ENCODE measurements at regions not wholly inside any gene's neighbourhood (a gene's known extent, or its start where the extent isn't known, plus 50 kb on each side); places are given as distances from the start of the nearest gene placed in this dataset.

DNA sequence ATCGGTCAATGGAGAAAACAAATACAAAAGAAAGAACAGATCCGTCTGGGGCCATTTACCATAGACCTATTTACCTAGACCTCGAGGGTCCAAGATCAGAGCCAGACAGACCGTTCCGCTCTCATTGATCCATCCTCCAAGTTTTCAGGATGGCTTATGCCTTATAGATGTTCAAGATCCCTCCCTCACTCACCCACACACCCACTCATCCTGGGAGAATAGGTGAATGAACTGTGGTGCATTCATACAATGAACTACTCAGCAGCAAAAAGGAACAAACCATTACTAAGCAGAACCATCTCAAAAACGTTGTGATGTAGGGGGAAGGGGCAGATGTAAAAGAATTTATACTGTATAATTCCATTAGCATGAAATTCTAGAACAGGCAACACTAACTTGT, 125.1 kb upstream of the RREB1 start:
- no peak overlapping the region for H3K4ac ChIP-seq (ENCODE audit: low read depth, low read length)
- no peak overlapping the region for H4K91ac ChIP-seq (ENCODE audit: low read depth, low read length)
- no peak overlapping the region for H4K12ac ChIP-seq (ENCODE audit: low read depth, low read length)
- H3K4me1 ChIP-seq (ENCODE audit: control insufficient read depth in 1 of 2, insufficient read depth in 2 of 2, low read length in 2 of 2): peaks cover 7 to 9% of the 10 kb centered on the region in 2 experiments
- peaks cover 4% of the 10 kb centered on the region for H3K79me1 ChIP-seq (ENCODE audit: low read length)
- no peak overlapping the region for H4K8ac ChIP-seq (ENCODE audit: low read depth, low read length)
- no peak overlapping the region for H2AFZ ChIP-seq (ENCODE audit: insufficient read depth, low read length, poor library complexity)
- no peak overlapping the region for H3K18ac ChIP-seq (ENCODE audit: low read length)
- H3K9me3 ChIP-seq (ENCODE audit: insufficient read depth, low read depth, low read length): no peaks in the 10 kb centered on the region
- H2AK5ac ChIP-seq (ENCODE audit: low read length): no peak overlapping the region
- no peak overlapping the region for H2BK5ac ChIP-seq (ENCODE audit: low read depth, low read length, poor library complexity)
- H3K79me2 ChIP-seq (ENCODE audit: control insufficient read depth, insufficient read depth, low read length, poor library complexity): peaks cover 2% of the 10 kb centered on the region
- H3K4me3 ChIP-seq (ENCODE audit: low read depth, low read length): no peak overlapping the region
- no peak overlapping the region for H2BK120ac ChIP-seq (ENCODE audit: insufficient read depth, low read length, poor library complexity)
- no peak for DNase-seq
- H3K36me3 ChIP-seq (ENCODE audit: control insufficient read depth in 1 of 2, insufficient read depth in 2 of 2, low read length in 2 of 2): no peaks in the 10 kb centered on the region
- H3K27me3 ChIP-seq (ENCODE audit: insufficient read depth, low read length): no peaks in the 10 kb centered on the region
- H3K27ac ChIP-seq (ENCODE audit: low read depth, low read length): no peak overlapping the region
- no peak overlapping the region for H3K4me2 ChIP-seq (ENCODE audit: low read length)
- no peak overlapping the region for H3K9ac ChIP-seq (ENCODE audit: low read length)
- no CpG with 5 or more reads among the region's 6 CpGs for WGBS (ENCODE audit: extremely low coverage, insufficient coverage, insufficient read length)
- H2BK12ac ChIP-seq (ENCODE audit: low read length): no peak overlapping the region
- no peak overlapping the region for H3K14ac ChIP-seq (ENCODE audit: low read length)
- no peak overlapping the region for H3K23ac ChIP-seq (ENCODE audit: low read length)

DNA sequence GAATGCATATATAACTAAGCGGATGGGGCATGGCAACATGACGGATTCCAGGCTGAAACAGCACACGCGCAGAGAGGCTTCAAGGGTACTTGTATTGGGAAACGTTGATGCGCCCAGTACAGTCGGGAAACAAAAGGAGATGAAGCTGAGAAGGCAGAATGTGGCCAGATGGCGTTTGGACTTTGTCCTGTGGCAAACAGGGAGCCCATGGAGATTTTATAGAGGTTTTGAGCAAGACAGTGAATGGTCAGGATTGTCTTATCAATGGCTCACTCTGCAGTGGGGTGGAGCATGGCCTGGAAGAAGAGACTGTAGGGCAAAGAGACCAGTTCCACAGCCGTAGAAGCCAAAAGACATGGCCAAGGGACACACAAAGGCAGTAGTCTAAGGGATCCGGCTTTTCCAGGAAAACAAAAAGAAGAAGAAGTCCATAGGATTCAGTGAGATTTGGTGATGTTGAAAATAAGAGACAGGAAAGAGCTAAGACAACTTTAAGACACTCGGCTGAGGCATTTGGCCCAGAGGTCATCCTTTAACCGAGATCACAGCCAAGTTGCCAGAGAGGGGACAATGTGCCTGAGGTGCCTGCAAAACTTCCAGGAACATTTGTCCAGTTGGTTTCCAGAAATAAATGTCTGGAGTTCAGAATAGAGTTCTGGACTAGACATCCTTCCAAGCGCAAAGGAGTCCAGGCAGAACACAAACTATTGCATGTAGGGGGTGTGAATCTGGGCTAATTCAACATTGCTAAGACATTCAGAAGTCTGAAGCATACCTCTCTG, 123.0 kb upstream of the RREB1 start:
- Histone ChIP-seq H3K4me1 (ENCODE audit: control insufficient read depth in 1 of 2, insufficient read depth in 2 of 2, low read length in 2 of 2) (peaks cover 0 to 4% of the 10 kb centered on the region in 2 experiments), H3K27ac (ENCODE audit: low read depth, low read length) (no peak overlapping the region), H3K4ac (ENCODE audit: low read depth, low read length) (no peak overlapping the region), H3K14ac (ENCODE audit: low read length) (no peak overlapping the region), H3K27me3 (ENCODE audit: insufficient read depth, low read length) (no peaks in the 10 kb centered on the region), H4K91ac (ENCODE audit: low read depth, low read length) (no peak overlapping the region), H4K8ac (ENCODE audit: low read depth, low read length) (no peak overlapping the region), H2BK12ac (ENCODE audit: low read length) (no peak overlapping the region), H2BK120ac (ENCODE audit: insufficient read depth, low read length, poor library complexity) (no peak overlapping the region), H2AFZ (ENCODE audit: insufficient read depth, low read length, poor library complexity) (no peak overlapping the region), H3K9ac (ENCODE audit: low read length) (no peak overlapping the region), H3K9me3 (ENCODE audit: insufficient read depth, low read depth, low read length) (no peaks in the 10 kb centered on the region), H3K4me3 (ENCODE audit: low read depth, low read length) (no peak overlapping the region), H2BK5ac (ENCODE audit: low read depth, low read length, poor library complexity) (no peak overlapping the region), H3K79me2 (ENCODE audit: control insufficient read depth, insufficient read depth, low read length, poor library complexity) (no peaks in the 10 kb centered on the region), H3K18ac (ENCODE audit: low read length) (no peak overlapping the region), H3K36me3 (ENCODE audit: control insufficient read depth in 1 of 2, insufficient read depth in 2 of 2, low read length in 2 of 2) (no peaks in the 10 kb centered on the region), H4K12ac (ENCODE audit: low read depth, low read length) (no peak overlapping the region), H2AK5ac (ENCODE audit: low read length) (no peak overlapping the region), H3K79me1 (ENCODE audit: low read length) (no peaks in the 10 kb centered on the region), H3K23ac (ENCODE audit: low read length) (no peak overlapping the region), H3K4me2 (ENCODE audit: low read length) (no peak overlapping the region)
- no CpG with 5 or more reads among the region's 13 CpGs for WGBS (ENCODE audit: extremely low coverage, insufficient coverage, insufficient read length)
- no peak for DNase-seq

DNA sequence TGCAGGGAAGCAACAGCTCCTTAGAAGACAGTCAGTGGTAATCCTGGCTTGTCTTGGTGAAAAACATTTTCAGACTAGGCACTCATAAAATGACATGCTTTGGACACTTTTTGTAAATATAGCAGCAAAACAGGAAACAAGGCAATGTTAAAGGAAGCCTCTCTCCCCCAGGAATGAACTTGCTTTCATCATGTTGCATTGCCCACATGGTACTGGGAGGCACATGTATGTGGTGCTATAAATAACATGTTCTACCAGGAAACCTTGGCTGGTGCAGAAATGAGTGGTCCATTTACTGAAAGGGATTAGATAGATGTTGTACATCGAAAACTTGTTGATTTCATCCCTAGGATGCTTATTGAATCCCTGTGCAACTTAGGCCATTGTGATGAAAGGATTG, 121.4 kb upstream of the RREB1 start:
- no peak overlapping the region for H3K4me3 ChIP-seq (ENCODE audit: low read depth, low read length)
- no peak overlapping the region for H3K27ac ChIP-seq (ENCODE audit: low read depth, low read length)
- DNase-seq: no peak
- H2AFZ ChIP-seq (ENCODE audit: insufficient read depth, low read length, poor library complexity): no peak overlapping the region
- no peak overlapping the region for H3K9ac ChIP-seq (ENCODE audit: low read length)
- WGBS (ENCODE audit: extremely low coverage, insufficient coverage, insufficient read length): no CpG with 5 or more reads among the region's 1 CpG
- H3K79me2 ChIP-seq (ENCODE audit: control insufficient read depth, insufficient read depth, low read length, poor library complexity): no peaks in the 10 kb centered on the region
- no peaks in the 10 kb centered on the region for H3K36me3 ChIP-seq (ENCODE audit: control insufficient read depth in 1 of 2, insufficient read depth in 2 of 2, low read length in 2 of 2)
- no peak overlapping the region for H2AK5ac ChIP-seq (ENCODE audit: low read length)
- H3K18ac ChIP-seq (ENCODE audit: low read length): no peak overlapping the region
- no peak overlapping the region for H4K91ac ChIP-seq (ENCODE audit: low read depth, low read length)
- no peak overlapping the region for H4K12ac ChIP-seq (ENCODE audit: low read depth, low read length)
- no peak overlapping the region for H3K23ac ChIP-seq (ENCODE audit: low read length)
- no peaks in the 10 kb centered on the region for H3K79me1 ChIP-seq (ENCODE audit: low read length)
- no peak overlapping the region for H2BK120ac ChIP-seq (ENCODE audit: insufficient read depth, low read length, poor library complexity)
- H3K4me1 ChIP-seq (ENCODE audit: control insufficient read depth in 1 of 2, insufficient read depth in 2 of 2, low read length in 2 of 2): peaks cover 0 to 4% of the 10 kb centered on the region in 2 experiments
- no peak overlapping the region for H2BK12ac ChIP-seq (ENCODE audit: low read length)
- H4K8ac ChIP-seq (ENCODE audit: low read depth, low read length): no peak overlapping the region
- H2BK5ac ChIP-seq (ENCODE audit: low read depth, low read length, poor library complexity): no peak overlapping the region
- no peak overlapping the region for H3K14ac ChIP-seq (ENCODE audit: low read length)
- no peaks in the 10 kb centered on the region for H3K9me3 ChIP-seq (ENCODE audit: insufficient read depth, low read depth, low read length)
- H3K4ac ChIP-seq (ENCODE audit: low read depth, low read length): no peak overlapping the region
- no peaks in the 10 kb centered on the region for H3K27me3 ChIP-seq (ENCODE audit: insufficient read depth, low read length)
- H3K4me2 ChIP-seq (ENCODE audit: low read length): no peak overlapping the region

DNA sequence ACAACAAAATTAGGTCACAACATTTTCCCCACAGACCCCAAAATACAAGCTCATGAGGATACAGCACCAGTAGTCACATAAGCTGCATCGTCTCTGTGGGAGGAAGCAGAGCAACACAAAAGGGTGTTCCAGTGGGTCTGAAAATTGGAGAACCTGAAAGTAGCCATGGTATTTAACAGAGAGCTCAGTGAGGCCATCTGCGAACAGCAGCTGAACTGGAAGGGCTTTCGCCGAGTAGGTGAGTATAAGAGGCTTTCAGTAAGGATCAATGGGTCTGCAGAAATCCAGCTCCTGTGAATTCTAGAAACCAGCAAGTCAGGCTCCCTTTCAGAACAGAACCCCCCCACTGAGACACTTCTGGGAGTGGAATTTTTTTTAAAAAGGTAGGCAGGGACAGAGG, 120.0 kb upstream of the RREB1 start:
- no peak overlapping the region for H3K4me2 ChIP-seq (ENCODE audit: low read length)
- no peaks in the 10 kb centered on the region for H3K79me2 ChIP-seq (ENCODE audit: control insufficient read depth, insufficient read depth, low read length, poor library complexity)
- no peaks in the 10 kb centered on the region for H3K9me3 ChIP-seq (ENCODE audit: insufficient read depth, low read depth, low read length)
- no peak overlapping the region for H2AK5ac ChIP-seq (ENCODE audit: low read length)
- H3K4me1 ChIP-seq (ENCODE audit: control insufficient read depth in 1 of 2, insufficient read depth in 2 of 2, low read length in 2 of 2): no peaks in the 10 kb centered on the region
- no peak overlapping the region for H3K23ac ChIP-seq (ENCODE audit: low read length)
- H3K79me1 ChIP-seq (ENCODE audit: low read length): no peaks in the 10 kb centered on the region
- no peak overlapping the region for H4K12ac ChIP-seq (ENCODE audit: low read depth, low read length)
- H3K4ac ChIP-seq (ENCODE audit: low read depth, low read length): no peak overlapping the region
- peak in 1 of 2 donors; percentile 41 for DNase-seq
- no CpG with 5 or more reads among the region's 4 CpGs for WGBS (ENCODE audit: extremely low coverage, insufficient coverage, insufficient read length)
- no peaks in the 10 kb centered on the region for H3K36me3 ChIP-seq (ENCODE audit: control insufficient read depth in 1 of 2, insufficient read depth in 2 of 2, low read length in 2 of 2)
- no peak overlapping the region for H2BK5ac ChIP-seq (ENCODE audit: low read depth, low read length, poor library complexity)
- H2AFZ ChIP-seq (ENCODE audit: insufficient read depth, low read length, poor library complexity): no peak overlapping the region
- H3K14ac ChIP-seq (ENCODE audit: low read length): no peak overlapping the region
- H3K9ac ChIP-seq (ENCODE audit: low read length): no peak overlapping the region
- H3K4me3 ChIP-seq (ENCODE audit: low read depth, low read length): no peak overlapping the region
- H2BK12ac ChIP-seq (ENCODE audit: low read length): no peak overlapping the region
- H3K18ac ChIP-seq (ENCODE audit: low read length): no peak overlapping the region
- H4K91ac ChIP-seq (ENCODE audit: low read depth, low read length): no peak overlapping the region
- no peak overlapping the region for H3K27ac ChIP-seq (ENCODE audit: low read depth, low read length)
- H3K27me3 ChIP-seq (ENCODE audit: insufficient read depth, low read length): no peaks in the 10 kb centered on the region
- no peak overlapping the region for H2BK120ac ChIP-seq (ENCODE audit: insufficient read depth, low read length, poor library complexity)
- H4K8ac ChIP-seq (ENCODE audit: low read depth, low read length): no peak overlapping the region
